ENCODE measurements at regions not wholly inside any gene's neighbourhood (a gene's known extent, or its start where the extent isn't known, plus 50 kb on each side); places are given as distances from the start of the nearest gene placed in this dataset.

DNA sequence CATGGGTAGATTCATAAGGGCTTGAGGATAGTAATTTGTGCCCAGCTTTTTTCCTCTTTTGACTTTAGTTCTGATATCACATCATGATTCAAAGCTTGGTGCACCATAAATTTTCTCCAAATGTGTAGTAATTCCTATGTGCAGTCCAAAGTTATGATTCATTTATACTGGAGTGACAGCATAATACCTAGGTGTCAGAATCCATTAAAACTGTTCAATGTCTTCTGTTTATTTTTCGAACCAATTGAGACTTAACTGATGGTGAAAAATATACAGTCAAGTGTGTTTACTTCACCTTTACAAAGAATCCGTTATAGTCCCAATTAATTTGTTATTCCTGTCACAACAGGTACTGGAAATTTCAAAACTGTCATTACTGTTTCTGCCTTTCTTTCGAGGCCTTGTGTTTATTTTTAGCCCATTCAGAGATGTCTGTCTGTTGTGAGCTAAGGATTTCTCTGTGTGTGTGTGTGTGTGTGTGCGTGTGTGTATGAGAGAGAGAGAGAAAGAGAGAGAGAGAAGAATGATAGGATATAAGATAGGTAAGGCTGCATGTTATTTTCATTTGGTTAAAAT is 389.7 kb upstream of the ATP5MC3 start:
- TF ChIP-seq POLR2A (IDR thresholded peaks at IDR 0.05; ENCODE audit: low read length) (no peak), GATA1 (IDR thresholded peaks at IDR 0.05; ENCODE audit: low read depth, low read length) (no peak)
